Thymus (tissue), 11 donors: ENCODE measurements at regions not wholly inside any gene's neighbourhood (a gene's known extent, or its start where the extent isn't known, plus 50 kb on each side); places are given as distances from the start of the nearest gene placed in this dataset.

Experiments
- DNase-seq, 9 donors: peaks; one replicate each; pipeline ENCODE4 v3.0.0-alpha.2; 2013; ENCODE audit warnings: low spot score in 9 of 9, low read depth in 6 of 9, missing footprints in 1 of 9
- H3K27ac ChIP-seq, 2 donors: one replicate each; pipeline ENCODE4 v1.5.1; 2013; ENCODE audit warnings: control low read depth in 1 of 2, low read depth in 1 of 2, low read length in 1 of 2, mild to moderate bottlenecking in 1 of 2, moderate library complexity in 1 of 2
- H3K27me3 ChIP-seq, 2 donors: one replicate each; pipeline ENCODE4 v1.5.1; 2013; ENCODE audit warnings: low read length in 1 of 2; ENCODE audit not compliant: control insufficient read depth in 2 of 2, insufficient read depth in 1 of 2
- H3K36me3 ChIP-seq, 2 donors: one replicate each; pipeline ENCODE4 v1.5.1; 2013; ENCODE audit warnings: low read length in 1 of 2, mild to moderate bottlenecking in 1 of 2, moderate library complexity in 1 of 2; ENCODE audit not compliant: control insufficient read depth in 2 of 2, insufficient read depth in 2 of 2
- H3K4me1 ChIP-seq, 2 donors: one replicate each; pipeline ENCODE4 v1.5.1; 2013; ENCODE audit warnings: low read length in 2 of 2; ENCODE audit not compliant: control insufficient read depth in 2 of 2, insufficient read depth in 2 of 2
- H3K4me3 ChIP-seq, 2 donors: one replicate each; pipeline ENCODE4 v1.5.1; 2013; ENCODE audit warnings: low read length in 2 of 2, control low read depth in 1 of 2, mild to moderate bottlenecking in 1 of 2
- H3K9me3 ChIP-seq, 2 donors: one replicate each; pipeline ENCODE4 v1.5.1; 2013; ENCODE audit warnings: low read length in 1 of 2, mild to moderate bottlenecking in 1 of 2; ENCODE audit not compliant: control insufficient read depth in 2 of 2, insufficient read depth in 1 of 2
- WGBS: extraction: QIAGEN DNeasy Blood & Tissue Kit; methylation state at CpG from one replicate; pipeline ENCODE4 v1.1.7; 2013; 5-methylcytosine and 5-hydroxymethylcytosine counted together
- donor health status: healthy.

GRCh38 chr9:78572266-78572665 lies 275.3 kb downstream of the PSAT1 start:
- no peaks in the 10 kb centered on the region for H3K27me3 ChIP-seq
- no peaks in the 10 kb centered on the region for H3K36me3 ChIP-seq
- H3K27ac ChIP-seq: no peak overlapping the region
- no peaks in the 10 kb centered on the region for H3K9me3 ChIP-seq
- no peak overlapping the region for H3K4me3 ChIP-seq
- H3K4me1 ChIP-seq: no peaks in the 10 kb centered on the region
- WGBS: 89% methylated on average over 3 of the region's 3 CpGs
- no peak for DNase-seq

DNA sequence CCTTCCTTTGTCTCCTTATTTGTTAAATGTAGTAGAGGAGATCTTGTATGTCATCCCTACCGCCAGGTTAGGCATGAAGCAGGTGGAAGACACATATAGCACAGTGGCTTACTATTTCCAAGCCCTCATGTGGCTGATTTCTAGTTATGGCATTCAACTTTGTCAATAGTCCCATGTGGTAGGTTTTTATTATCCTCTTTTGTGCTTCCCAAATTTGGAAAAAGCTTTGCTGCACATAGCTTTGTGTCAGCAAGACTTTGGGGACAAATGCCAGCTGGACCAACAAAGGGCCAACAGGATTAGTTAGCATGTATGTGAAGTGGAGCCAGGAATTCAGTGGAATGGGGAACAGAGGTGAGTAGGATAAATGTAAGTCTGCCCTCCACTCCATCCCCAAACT lies 276.3 kb downstream of the PSAT1 start:
- 87% methylated on average over 1 of the region's 1 CpG for WGBS

GRCh38 chr9:78573669-78574068 lies 276.7 kb downstream of the PSAT1 start:
- no peak for DNase-seq
- Histone ChIP-seq H3K9me3 (no peaks in the 10 kb centered on the region), H3K27ac (no peak overlapping the region), H3K27me3 (no peaks in the 10 kb centered on the region), H3K36me3 (no peaks in the 10 kb centered on the region), H3K4me3 (no peak overlapping the region), H3K4me1 (no peaks in the 10 kb centered on the region)
- 84% methylated on average over 4 of the region's 4 CpGs for WGBS

More for the DNA sequence above, 276.3 kb downstream of the PSAT1 start:
- Histone ChIP-seq H3K4me3 (no peak overlapping the region), H3K36me3 (no peaks in the 10 kb centered on the region), H3K27ac (no peak overlapping the region), H3K4me1 (no peaks in the 10 kb centered on the region), H3K9me3 (no peaks in the 10 kb centered on the region), H3K27me3 (no peaks in the 10 kb centered on the region)
- DNase-seq: no peak

DNA sequence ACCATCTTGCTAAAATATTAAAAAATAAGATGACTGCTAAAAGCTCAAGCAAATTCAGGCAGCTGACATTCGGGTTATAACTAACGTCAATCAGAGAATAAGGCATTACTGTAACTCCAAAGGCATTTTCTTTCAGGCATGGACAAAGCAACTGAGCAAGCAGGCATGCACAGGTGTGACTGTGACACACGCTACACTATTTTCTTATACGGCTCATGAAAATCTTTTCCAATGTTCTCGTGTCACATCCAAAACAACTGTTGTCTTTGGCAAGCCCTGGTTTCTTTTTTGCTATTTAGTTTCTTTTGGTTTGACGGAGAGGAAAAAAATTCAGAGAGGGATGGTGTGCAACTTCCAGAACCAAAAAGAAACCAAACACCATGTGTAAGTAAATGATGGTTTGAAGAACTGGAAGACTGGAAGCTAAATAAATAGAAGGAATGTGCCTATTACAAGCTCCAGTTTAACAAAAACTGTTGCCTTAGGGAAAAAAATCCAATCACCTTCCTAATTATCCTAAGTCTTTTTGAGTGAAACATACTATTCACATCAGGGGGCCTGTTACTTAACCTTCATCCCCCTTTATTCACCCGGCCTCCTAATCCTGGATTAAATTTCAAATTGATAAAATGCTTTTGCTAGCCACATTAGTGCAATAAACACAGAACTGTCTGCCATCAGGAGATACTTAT lies 277.6 kb downstream of the PSAT1 start:
- H3K4me1 ChIP-seq: no peaks in the 10 kb centered on the region
- H3K36me3 ChIP-seq: no peaks in the 10 kb centered on the region
- H3K27me3 ChIP-seq: no peaks in the 10 kb centered on the region
- H3K4me3 ChIP-seq: no peak overlapping the region
- no peaks in the 10 kb centered on the region for H3K9me3 ChIP-seq
- DNase-seq: peak in 2 of 9 donors; percentile 3 to 19
- no peak overlapping the region for H3K27ac ChIP-seq
- 93% methylated on average over 7 of the region's 7 CpGs for WGBS

DNA sequence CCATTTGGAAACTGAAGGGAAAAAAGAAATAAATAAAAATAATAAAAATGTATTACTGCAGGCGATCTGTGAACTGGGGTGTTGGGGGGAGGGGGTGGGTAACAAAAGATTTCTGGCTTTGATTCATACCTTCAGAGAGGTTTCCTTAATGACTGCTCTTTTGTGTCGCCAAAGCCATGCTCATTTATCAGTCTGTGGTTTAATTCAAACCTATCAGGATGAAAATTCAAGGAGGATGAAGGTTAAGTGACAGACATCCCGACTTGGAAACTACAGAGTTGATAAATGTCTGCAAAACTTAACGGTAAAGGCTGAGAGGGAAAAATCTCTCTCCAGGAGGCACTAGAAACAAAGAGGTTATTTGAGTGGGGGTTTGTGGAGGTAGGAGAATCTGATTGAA lies 278.2 kb downstream of the PSAT1 start:
- 76% methylated on average over 4 of the region's 4 CpGs for WGBS
- DNase-seq: no peak
- H3K36me3 ChIP-seq: no peaks in the 10 kb centered on the region

GRCh38 chr9:78575771-78576170 lies 278.8 kb downstream of the PSAT1 start:
- H3K9me3 ChIP-seq: no peaks in the 10 kb centered on the region
- no peaks in the 10 kb centered on the region for H3K4me1 ChIP-seq
- H3K27ac ChIP-seq: no peak overlapping the region
- H3K27me3 ChIP-seq: no peaks in the 10 kb centered on the region
- WGBS: 92% methylated on average over 3 of the region's 3 CpGs
- no peak for DNase-seq
- H3K4me3 ChIP-seq: no peak overlapping the region
- no peaks in the 10 kb centered on the region for H3K36me3 ChIP-seq

More for the DNA sequence above, 278.2 kb downstream of the PSAT1 start:
- no peak overlapping the region for H3K27ac ChIP-seq
- H3K4me3 ChIP-seq: no peak overlapping the region
- H3K27me3 ChIP-seq: no peaks in the 10 kb centered on the region
- no peaks in the 10 kb centered on the region for H3K4me1 ChIP-seq
- no peaks in the 10 kb centered on the region for H3K9me3 ChIP-seq

- DNase-seq: no peak
- WGBS: 98% methylated on average over 5 of the region's 5 CpGs
- no peak overlapping the region for H3K27ac ChIP-seq
- H3K9me3 ChIP-seq: no peaks in the 10 kb centered on the region
- H3K27me3 ChIP-seq: no peaks in the 10 kb centered on the region
- H3K36me3 ChIP-seq: no peaks in the 10 kb centered on the region
- H3K4me1 ChIP-seq: no peaks in the 10 kb centered on the region
- H3K4me3 ChIP-seq: no peak overlapping the region
These were observed 280.4 kb downstream of the PSAT1 start for GRCh38 chr9:78577156-78577906.

DNA sequence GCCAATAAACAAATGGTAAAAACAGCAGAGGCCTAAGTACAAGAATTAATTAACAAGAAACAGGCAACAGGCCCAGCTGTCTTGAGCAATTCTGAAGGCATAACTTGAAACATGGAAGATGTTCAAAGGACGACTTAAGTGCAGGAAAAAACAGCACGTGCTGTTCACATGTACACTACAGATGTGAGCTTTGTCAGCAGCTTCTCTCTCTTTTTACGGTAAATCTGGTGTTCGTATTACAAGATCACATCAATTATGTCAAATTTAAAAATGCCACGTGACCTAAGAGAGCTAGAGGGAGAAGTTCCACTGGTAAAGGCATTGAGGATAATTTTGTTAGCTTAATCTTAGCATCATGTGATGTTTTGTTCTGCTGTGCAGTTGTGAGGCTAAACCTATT lies 281.1 kb downstream of the PSAT1 start:
- WGBS: 88% methylated on average over 5 of the region's 5 CpGs
- Histone ChIP-seq H3K4me1 (no peaks in the 10 kb centered on the region), H3K27me3 (no peaks in the 10 kb centered on the region), H3K36me3 (no peaks in the 10 kb centered on the region), H3K9me3 (no peaks in the 10 kb centered on the region), H3K27ac (no peak overlapping the region), H3K4me3 (no peak overlapping the region)
- DNase-seq: no peak

GRCh38 chr9:78582821-78583220 lies 285.9 kb downstream of the PSAT1 start:
- H3K27me3 ChIP-seq: no peaks in the 10 kb centered on the region
- no peak overlapping the region for H3K27ac ChIP-seq
- H3K36me3 ChIP-seq: no peaks in the 10 kb centered on the region
- no peak overlapping the region for H3K4me3 ChIP-seq
- no peaks in the 10 kb centered on the region for H3K9me3 ChIP-seq
- no peaks in the 10 kb centered on the region for H3K4me1 ChIP-seq
- no peak for DNase-seq
- 64% methylated on average over 5 of the region's 5 CpGs for WGBS
